ENCODE measurements at regions not wholly inside any gene's neighbourhood (a gene's known extent, or its start where the extent isn't known, plus 50 kb on each side); places are given as distances from the start of the nearest gene placed in this dataset.

DNA sequence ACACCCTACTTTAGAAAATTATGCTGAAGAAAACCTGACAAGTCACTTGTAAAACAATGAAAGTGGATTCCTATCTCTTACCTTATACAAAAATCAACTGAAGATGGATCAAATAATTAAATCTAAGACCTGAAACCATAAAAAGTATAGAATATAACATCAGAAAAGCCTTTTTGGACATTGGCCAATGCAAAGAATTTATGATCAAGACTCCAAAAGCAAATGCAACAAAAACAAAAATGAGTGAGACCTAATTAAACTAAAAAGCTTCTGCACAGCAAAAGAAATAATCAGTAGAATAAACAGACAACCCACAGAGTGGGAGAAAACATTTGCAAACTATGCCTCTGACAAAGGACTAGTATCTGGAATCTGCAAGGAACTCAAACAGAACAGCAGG, 303.0 kb upstream of the CDH9 start:
- intact Hi-C loops (cut with DNase I), result no loop called here
- H3K4me1 ChIP-seq, result no peaks in the 10 kb centered on the region
- H3K27ac ChIP-seq, result no peak overlapping the region
- no peak for DNase-seq
- TF ChIP-seq, protein P1, sequence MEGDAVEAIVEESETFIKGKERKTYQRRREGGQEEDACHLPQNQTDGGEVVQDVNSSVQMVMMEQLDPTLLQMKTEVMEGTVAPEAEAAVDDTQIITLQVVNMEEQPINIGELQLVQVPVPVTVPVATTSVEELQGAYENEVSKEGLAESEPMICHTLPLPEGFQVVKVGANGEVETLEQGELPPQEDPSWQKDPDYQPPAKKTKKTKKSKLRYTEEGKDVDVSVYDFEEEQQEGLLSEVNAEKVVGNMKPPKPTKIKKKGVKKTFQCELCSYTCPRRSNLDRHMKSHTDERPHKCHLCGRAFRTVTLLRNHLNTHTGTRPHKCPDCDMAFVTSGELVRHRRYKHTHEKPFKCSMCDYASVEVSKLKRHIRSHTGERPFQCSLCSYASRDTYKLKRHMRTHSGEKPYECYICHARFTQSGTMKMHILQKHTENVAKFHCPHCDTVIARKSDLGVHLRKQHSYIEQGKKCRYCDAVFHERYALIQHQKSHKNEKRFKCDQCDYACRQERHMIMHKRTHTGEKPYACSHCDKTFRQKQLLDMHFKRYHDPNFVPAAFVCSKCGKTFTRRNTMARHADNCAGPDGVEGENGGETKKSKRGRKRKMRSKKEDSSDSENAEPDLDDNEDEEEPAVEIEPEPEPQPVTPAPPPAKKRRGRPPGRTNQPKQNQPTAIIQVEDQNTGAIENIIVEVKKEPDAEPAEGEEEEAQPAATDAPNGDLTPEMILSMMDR (IDR thresholded peaks at IDR 0.05), result no peak
- no peak overlapping the region for H3K4me3 ChIP-seq
- H3K36me3 ChIP-seq, result no peaks in the 10 kb centered on the region
- ATAC-seq, result no peak
- H3K27me3 ChIP-seq (ENCODE audit: low read depth), result no peaks in the 10 kb centered on the region
- no peaks in the 10 kb centered on the region for H3K9me3 ChIP-seq

DNA sequence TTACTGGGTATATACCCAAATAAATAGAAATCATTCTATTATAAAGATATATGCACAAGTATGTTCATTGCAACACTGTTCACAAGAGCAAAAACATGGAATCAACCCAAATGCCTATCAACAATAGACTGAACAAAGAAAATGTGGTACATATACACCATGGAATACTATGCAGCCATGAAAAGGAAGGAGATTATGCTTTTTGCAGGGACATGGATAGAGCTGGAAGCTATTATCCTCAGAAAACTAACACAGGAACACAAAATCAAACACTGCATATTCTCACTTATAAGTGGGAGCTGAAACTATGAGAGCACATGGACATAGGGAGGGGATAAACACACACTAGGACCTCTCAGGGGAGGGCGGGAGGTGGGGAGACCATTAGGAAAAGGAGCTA, 298.4 kb upstream of the CDH9 start:
- Histone ChIP-seq H3K27me3 (ENCODE audit: low read depth) (no peaks in the 10 kb centered on the region), H3K4me1 (no peaks in the 10 kb centered on the region), H3K9me3 (no peaks in the 10 kb centered on the region), H3K27ac (no peak overlapping the region), H3K36me3 (no peaks in the 10 kb centered on the region), H3K4me3 (no peak overlapping the region)
- ATAC-seq (no peak), DNase-seq (no peak)
- intact Hi-C loops (cut with DNase I), result no loop called here
- TF ChIP-seq, protein P1 (IDR thresholded peaks at IDR 0.05), result no peak

DNA sequence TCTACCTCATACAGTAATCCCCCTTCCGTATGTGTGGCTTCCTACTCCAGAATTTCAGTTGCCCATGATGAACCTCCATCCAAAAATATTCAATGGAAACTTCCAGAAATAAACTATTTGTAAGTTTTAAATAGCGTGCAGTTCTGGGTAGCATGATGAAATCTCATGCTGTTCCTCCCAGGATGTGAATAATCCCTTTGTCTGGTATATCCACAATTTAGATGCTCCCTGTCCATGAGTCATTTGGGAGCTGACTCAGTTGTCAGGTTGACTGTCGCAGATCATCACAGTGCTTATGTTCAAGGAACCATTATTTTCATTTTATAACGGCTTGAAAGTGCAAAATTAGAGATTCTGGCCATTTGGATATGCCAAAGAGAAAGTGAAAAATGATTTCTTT, 290.1 kb upstream of the CDH9 start:
- H3K4me1 ChIP-seq, result no peaks in the 10 kb centered on the region
- no peaks in the 10 kb centered on the region for H3K36me3 ChIP-seq
- no peaks in the 10 kb centered on the region for H3K9me3 ChIP-seq
- TF ChIP-seq, protein P1 (IDR thresholded peaks at IDR 0.05), result no peak
- no peaks in the 10 kb centered on the region for H3K27me3 ChIP-seq (ENCODE audit: low read depth)
- no peak for DNase-seq
- intact Hi-C loops (cut with DNase I), result no loop called here
- no peak overlapping the region for H3K4me3 ChIP-seq
- no peak overlapping the region for H3K27ac ChIP-seq
- ATAC-seq, result no peak

DNA sequence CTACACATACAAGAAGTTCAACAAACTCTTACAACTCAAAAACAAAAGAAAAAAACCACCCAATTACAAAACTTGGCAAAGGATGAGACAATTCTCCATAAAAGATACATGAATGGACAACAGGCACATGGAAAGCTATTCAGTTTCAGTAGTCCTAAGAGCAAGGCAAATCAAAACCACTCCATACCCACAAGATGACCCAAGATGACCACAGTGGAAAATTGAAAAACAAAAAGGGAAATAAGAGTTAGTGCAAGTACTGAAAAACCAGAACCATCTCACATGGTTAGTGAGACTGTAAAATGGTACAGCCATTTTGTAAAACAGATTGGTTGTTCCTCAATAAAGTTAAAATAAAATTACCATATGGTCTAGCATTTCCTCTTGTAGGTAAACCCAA, 287.1 kb upstream of the CDH9 start:
- Histone ChIP-seq H3K27ac (no peak overlapping the region), H3K4me3 (no peak overlapping the region), H3K4me1 (no peaks in the 10 kb centered on the region), H3K27me3 (ENCODE audit: low read depth) (no peaks in the 10 kb centered on the region), H3K36me3 (no peaks in the 10 kb centered on the region), H3K9me3 (no peaks in the 10 kb centered on the region)
- TF ChIP-seq, protein P1 (IDR thresholded peaks at IDR 0.05), result no peak
- intact Hi-C loops (cut with DNase I), result no loop called here
- no peak for DNase-seq
- no peak for ATAC-seq

DNA sequence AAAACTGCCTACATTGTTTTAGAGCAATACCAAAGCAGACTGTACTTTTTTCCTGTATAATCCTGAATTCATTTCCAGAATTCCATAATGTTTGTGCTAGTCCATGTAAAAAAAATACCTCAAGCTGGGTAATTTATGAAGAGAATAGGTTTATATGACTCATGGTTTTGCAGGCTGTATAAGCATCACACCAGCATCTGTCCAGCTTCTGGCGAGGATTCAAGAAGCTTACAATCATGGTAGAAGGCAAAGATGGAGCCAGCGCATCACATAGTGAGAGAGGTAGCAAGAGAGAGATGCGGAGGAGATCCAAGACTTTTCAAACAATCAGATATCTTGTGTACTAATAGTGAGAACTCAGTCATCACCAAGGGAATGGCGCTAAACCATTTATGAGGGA, 280.3 kb upstream of the CDH9 start:
- Histone ChIP-seq H3K36me3 (no peaks in the 10 kb centered on the region), H3K27me3 (ENCODE audit: low read depth) (no peaks in the 10 kb centered on the region), H3K27ac (no peak overlapping the region), H3K9me3 (no peaks in the 10 kb centered on the region), H3K4me1 (no peaks in the 10 kb centered on the region), H3K4me3 (no peak overlapping the region)
- intact Hi-C loops (cut with DNase I), result no loop called here
- DNase-seq (no peak), ATAC-seq (no peak)
- TF ChIP-seq, protein P1 (IDR thresholded peaks at IDR 0.05), result no peak

DNA sequence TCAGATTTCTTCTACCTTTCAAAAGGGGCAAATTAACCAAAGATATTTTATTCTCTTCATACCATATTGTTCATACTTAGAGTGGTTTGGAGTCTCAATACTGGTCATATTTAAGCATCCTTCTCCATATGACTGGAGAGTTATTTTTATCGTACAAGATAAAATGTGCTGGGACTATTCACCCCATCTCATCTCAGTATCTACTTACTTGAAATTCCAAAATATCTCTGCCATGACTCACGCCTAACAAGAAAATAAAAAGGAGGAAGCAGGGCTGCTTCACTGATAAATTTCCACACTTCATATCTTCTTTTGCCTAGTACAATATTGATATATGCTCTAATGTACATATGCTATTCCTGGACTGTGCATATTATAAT, 277.9 kb upstream of the CDH9 start:
- ATAC-seq (no peak), DNase-seq (no peak)
- Histone ChIP-seq H3K9me3 (no peaks in the 10 kb centered on the region), H3K4me1 (no peaks in the 10 kb centered on the region), H3K27me3 (ENCODE audit: low read depth) (no peaks in the 10 kb centered on the region), H3K36me3 (no peaks in the 10 kb centered on the region), H3K27ac (no peak overlapping the region), H3K4me3 (no peak overlapping the region)
- TF ChIP-seq, protein P1 (IDR thresholded peaks at IDR 0.05), result no peak
- intact Hi-C loops (cut with DNase I), result no loop called here
